GM19099 (cell line): ENCODE measurements at regions not wholly inside any gene's neighbourhood (a gene's known extent, or its start where the extent isn't known, plus 50 kb on each side); places are given as distances from the start of the nearest gene placed in this dataset.

Experiments
- POLR2A ChIP-seq: IDR thresholded peaks from 3 replicates; pipeline ENCODE4 v1.6.1; 2011; ENCODE audit warnings: low read depth; ENCODE audit not compliant: insufficient read length; ENCODE audit errors: extremely low read depth

DNA sequence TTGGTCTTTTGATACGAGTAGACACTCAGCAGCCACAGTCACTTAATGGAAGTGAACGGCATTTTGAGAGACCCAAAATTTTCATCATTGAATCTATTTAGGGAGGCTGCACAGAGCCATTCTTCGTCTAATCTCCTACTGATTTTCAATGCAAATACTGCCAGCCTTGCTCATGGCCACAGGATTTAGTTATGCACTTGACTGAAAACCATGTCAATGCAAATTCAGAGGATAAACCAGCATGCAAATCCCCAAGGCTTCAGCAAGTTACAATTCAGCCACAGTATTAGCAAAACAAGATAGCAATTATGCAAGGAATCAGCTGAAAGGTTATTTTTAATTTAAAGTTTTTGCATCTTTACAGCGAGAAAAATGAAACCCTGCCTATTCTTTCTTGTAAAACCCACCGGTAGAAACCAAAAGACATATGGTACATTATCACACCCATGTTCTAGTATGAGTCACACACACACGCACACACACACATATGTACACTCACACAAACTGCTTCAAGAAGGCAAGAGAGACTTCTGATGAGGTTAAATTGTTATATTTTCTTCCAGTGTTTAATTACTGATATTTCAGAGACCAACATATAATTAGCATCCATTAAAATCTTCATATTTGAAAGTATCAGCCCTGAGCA is 985.3 kb upstream of the FLRT2 start:
- TF ChIP-seq POLR2A, result no peak

DNA sequence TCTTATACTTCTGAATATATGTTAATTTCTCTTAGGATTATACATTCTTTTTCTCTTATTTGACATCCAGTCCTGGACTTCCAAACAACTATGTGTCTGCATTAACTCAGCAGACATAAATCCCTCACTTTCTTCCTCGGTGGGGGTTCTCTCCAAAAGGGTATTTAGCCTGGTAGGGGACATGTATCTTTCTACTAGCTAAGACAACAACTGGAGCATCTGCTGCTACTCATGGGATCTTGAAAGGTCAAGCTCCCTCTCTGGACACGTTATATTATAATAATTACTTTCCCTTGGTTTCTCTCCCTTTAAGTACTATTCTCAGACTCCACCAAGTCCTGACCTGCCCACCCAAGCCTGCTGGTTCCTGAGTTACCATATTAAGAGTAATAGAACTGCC is 983.7 kb upstream of the FLRT2 start:
- TF ChIP-seq POLR2A, result no peak

DNA sequence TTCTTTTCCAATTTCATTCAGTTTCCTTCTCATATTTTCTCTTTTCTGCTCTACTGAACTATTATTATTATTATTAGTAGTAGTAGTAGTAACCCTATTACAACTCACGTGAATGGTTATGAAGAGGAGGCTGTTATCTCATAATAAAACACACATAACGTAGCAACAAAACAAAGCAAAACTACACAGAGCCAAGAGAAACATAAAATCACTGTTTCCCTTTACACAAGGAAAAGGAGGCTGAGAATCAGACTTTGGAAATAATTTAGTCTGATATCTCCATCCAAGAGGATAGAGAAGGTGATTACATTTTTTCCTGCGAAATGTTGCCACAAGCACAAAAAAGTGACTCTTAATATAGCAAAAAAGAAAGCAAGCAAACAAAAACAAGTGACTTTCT is 975.8 kb upstream of the FLRT2 start:
- TF ChIP-seq POLR2A, result no peak

DNA sequence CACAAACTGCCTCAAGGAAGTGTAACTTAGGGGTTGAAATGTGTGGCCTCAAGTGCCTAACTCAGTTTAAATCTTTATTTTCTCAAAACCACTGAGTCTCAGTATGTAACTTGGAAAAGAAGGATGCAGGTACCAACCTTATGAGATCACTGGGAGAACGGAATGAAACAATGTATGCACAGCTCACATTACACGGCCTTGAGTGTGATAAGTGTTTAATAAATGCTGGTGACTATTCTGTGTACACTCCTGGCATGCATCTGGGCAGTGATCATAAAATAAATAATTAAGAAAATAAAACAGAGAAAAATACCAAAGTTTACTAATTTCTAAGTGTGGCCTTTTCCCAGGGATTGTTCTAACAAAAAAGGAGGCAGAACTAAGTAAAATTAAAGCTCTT is 974.5 kb upstream of the FLRT2 start:
- TF ChIP-seq POLR2A, result no peak

- TF ChIP-seq POLR2A, result no peak
Observed at GRCh38 chr14:84566109-84566508, 963.8 kb upstream of the FLRT2 start.

DNA sequence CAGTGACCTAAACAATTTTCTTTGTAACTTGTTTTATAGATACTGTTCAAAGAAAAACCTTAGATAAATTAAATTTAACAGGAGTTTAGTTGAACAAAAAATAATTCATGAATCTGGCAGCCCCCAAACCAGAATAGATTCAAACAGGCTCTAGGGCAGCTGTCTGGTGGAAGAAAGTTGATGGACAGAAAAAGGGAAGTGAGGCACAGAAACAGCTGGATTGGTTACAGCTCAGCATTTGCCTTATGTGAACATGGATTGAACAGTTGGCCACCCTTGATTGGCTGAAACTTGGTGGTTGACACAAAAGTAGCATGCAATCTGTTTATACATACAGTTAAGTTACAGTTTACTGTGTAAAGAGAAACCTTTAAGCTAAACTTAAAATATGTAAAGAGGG is 954.3 kb upstream of the FLRT2 start:
- no peak for TF ChIP-seq POLR2A

- no peak for TF ChIP-seq POLR2A
Observed at GRCh38 chr14:84579292-84579691, 950.7 kb upstream of the FLRT2 start.

DNA sequence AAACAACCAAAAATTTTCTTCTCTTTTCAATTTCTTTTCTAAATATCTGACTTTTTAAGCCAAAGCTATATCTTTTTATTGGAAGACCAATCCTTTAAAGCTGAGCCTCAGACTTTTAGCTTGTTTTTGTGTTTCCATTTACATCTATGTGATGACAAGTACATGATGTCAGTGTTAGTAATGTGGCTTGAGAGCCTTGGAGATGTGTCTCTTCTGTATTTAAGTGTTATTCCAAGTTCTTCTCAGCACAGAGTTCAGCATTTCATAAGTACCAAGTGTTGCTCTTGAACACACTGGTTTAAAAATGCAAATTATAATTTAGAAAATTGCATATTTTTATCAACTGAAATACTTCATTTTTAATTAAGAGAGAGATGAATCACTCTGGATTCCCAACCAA is 948.9 kb upstream of the FLRT2 start:
- no peak for TF ChIP-seq POLR2A

- no peak for TF ChIP-seq POLR2A
Observed at GRCh38 chr14:84584511-84584910, 945.4 kb upstream of the FLRT2 start.

DNA sequence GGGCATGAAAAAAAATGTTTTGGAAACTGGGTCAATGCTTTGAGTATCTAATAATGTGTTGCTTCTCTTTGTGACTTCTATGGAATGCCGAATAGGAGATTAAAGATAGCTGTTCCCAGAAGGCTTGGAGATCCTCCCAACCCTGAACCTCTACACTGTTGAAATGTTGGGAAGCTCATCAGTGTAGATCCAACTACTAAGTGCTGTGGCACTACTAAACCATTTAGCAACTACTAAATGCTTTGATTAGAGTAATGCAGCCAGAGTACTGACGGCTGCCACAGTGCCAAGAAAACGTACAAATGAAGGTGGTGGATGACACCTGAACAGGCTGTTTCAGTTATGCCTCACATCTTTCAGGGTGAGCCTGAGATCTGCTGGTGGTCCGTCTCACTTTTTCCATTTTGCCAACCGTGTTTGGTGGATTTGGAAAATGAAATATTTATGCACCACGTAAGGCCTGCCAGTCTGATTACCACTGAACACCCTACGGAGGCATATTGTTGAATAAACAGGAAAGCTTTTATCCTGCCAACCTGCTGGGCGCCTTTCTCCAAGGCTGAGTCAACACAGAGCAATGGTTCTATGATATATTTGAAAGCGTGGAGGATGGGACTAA is 938.0 kb upstream of the FLRT2 start:
- TF ChIP-seq POLR2A, result no peak

- no peak for TF ChIP-seq POLR2A
Observed at GRCh38 chr14:84592770-84593169, 937.2 kb upstream of the FLRT2 start.

DNA sequence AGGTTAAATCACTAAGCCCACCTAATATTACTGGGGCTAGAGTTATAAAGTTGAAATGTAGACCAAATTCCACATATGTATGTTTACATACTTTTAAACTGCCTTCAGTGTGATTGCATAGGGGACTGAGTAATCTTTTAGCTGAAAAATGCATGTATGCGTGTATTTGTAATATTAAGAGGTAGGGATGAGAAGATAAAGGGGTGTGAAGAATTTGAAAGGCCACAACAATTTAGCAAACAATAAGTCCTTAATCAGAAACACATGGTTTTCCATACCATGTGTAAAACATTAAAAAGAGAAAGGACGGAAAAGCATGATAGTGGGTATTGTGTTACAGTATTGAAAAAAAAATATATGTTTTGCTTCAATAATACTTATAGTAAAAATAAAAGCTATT is 919.9 kb upstream of the FLRT2 start:
- no peak for TF ChIP-seq POLR2A

DNA sequence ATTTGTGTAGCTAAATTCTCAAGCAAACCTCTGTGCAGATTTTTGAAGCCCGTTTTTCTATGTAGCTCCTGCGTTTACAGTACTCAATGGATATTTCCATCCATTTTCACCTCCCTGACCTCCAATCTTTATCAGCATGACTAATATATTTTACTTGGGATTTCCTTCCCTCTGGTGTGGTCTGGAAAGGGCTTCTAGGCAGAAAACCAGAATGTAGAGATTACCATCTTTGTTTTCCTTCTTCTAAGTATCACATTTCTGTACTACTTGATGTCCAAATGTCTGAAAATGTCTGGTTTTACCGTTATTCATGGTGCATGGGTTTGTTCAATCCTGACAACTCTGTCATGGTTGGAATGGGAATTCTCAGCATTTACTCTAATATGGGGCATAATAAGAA is 907.6 kb upstream of the FLRT2 start:
- TF ChIP-seq POLR2A, result no peak

- no peak for TF ChIP-seq POLR2A
Observed at GRCh38 chr14:84643446-84643845, 886.5 kb upstream of the FLRT2 start.

GRCh38 chr14:84646786-84647500 is 883.0 kb upstream of the FLRT2 start:
- TF ChIP-seq POLR2A, result no peak

GRCh38 chr14:84655014-84655413 is 874.9 kb upstream of the FLRT2 start:
- no peak for TF ChIP-seq POLR2A
